ENCODE measurements at regions not wholly inside any gene's neighbourhood (a gene's known extent, or its start where the extent isn't known, plus 50 kb on each side); places are given as distances from the start of the nearest gene placed in this dataset.
"Not testable (repeated sequence)": the region's sequence is repeated elsewhere in the genome, so short reads cannot be mapped to it uniquely, and the experiment has no call there.

DNA sequence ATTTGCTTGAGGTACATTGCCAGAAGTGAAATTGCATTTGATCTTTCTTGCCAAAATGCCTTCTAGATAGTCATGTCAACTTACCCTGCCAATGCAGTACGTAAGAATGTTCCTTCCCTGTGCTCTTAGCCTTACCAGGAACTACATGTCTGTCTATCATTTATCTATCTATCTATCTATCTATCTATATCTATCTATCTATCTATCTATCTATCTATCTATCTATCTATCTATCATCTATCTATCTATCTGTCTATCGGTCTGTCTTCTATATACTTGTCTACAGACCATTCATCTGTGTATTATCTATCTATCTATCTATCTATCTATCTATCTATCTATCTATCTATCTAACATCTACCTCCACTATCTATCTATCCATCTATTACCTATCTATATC, 456.9 kb upstream of the MKI67 start:
- DNase-seq, result not testable (repeated sequence)

DNA sequence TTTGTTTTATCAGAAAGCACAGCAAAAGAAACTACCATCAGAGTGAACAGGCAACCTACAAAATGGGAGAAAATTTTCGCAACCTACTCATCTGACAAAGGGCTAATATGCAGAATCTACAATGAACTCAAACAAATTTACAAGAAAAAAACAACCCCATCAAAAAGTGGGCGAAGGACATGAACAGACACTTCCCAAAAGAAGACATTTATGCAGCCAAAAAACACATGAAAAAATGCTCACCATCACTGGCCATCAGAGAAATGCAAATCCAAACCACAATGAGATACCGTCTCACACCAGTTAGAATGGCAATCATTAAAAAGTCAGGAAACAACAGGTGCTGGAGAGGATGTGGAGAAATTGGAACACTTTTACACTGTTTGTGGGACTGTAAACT, 460.4 kb upstream of the MKI67 start:
- DNase-seq, result not testable (repeated sequence)

DNA sequence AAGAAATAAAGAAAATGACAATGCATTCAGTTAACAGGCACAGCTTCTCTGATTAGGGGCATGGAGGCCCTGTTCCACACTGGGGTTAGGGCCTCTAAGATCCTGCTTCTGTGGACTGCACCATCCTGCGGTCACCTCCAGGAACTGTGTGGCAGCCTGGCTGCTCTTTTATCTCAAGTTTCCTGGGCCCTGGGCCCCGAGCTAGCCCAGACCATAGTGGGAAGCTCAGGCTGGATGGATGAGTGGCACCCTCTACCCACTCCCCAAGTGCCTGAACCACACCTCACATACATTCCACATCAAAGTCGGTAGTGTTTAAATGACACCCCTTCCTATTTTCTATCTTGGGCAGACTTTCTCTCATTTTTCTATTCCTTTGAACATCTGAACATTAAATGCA, 461.5 kb upstream of the MKI67 start:
- no peak for DNase-seq

GRCh38 chr10:128588402-128588801, 462.2 kb upstream of the MKI67 start:
- DNase-seq, result no peak

DNA sequence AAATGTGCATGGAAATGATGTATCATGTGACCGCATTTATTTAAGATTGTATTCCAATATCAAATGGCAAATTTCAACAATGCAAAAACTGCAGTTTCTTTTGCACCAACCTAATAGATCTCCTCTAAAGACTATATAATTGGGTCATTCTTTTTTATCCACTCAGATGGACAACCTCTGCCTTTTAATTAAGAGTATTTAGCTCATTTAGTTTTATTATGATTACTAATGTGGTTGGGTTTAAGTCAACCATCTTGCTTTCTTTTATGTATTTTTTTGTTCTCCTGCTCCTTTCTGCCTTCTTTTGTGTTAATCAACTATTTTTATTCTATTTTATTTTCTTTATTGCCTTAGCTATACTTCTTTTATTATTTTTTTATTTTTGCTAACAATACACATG, 468.5 kb upstream of the MKI67 start:
- no peak for DNase-seq

DNA sequence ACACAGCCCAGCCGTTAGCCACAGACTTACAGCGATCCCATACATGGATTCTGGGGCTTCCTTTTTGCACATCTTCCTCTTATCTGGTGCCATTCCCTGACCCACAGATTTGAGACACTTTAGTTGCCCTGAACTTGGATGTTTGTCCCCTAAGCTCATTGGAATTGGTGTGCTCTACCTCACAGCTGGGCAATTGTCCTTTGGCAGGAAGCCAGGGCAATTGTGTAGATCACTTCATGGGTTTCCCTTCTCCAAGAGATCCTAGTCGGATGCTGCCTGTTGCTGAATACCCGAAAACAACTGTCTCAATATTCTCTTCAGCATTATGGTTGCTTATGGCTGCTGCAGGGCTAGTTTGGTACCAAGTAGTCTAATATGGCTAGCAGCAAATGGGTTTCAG, 470.7 kb upstream of the MKI67 start:
- DNase-seq, result no peak

GRCh38 chr10:128599030-128599429, 472.8 kb upstream of the MKI67 start:
- no peak for DNase-seq

DNA sequence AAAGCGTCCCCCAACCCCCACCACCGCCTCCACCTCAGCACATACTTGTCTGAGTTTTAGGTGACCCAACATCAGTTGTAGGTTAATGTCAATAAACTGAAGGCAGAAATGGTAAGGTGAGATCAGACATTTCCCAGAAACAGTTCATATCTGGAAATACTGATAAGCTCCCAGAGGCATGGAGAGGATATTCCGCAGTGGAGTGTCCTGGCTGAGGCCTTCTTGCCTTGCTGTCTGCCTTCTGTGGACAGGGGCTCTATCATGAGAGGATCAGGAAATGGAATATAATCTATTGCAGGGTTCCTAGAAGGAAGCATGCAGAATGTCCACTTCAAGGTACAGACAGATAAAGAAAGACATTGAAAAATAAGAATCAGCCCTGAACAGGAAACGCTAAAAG, 473.3 kb upstream of the MKI67 start:
- no peak for DNase-seq

GRCh38 chr10:128602183-128602582, 476.0 kb upstream of the MKI67 start:
- DNase-seq, result no peak

GRCh38 chr10:128604025-128604424, 477.8 kb upstream of the MKI67 start:
- DNase-seq, result no peak

DNA sequence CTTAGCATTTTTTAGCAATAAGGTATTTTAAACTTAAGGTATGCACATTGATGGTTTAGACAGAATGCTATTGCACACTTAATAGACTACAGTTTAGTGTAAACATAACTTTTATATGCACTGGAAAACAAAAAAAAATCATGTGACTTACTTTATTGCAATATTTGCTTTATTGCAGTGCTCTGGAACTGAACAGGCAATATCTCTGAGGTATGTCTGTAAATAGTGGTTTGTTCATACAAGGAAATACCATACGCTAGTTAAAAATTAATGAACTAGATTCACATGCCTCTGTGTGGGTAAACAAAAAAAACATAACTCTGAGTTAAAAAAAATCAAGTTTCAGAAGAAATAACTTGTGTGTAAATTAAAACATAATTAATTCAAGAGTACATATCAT, 479.0 kb upstream of the MKI67 start:
- no peak for DNase-seq

DNA sequence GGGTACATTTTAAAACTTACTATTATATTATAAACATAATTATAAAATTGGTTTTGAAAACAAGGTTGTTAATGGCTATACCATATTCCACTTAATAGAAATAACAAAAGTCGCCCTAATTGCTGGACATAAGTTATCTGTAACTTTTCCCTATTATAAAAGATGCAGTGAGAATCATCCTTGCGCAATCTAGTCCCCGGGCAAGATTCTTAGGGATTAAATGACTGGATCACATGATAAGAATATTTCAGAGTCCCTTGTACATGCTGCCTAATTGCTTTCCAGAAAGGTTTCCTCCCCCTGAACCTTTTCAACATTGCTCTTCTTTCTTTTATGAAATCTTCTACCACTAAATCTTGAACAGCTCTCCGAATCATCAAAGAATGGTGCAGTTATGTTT, 479.8 kb upstream of the MKI67 start:
- DNase-seq, result no peak

- no peak for DNase-seq
Measured at GRCh38 chr10:128608791-128609190, 482.6 kb upstream of the MKI67 start.

GRCh38 chr10:128609460-128609859, 483.2 kb upstream of the MKI67 start:
- no peak for DNase-seq

- no peak for DNase-seq
Measured at GRCh38 chr10:128610113-128610512, 483.9 kb upstream of the MKI67 start.

DNA sequence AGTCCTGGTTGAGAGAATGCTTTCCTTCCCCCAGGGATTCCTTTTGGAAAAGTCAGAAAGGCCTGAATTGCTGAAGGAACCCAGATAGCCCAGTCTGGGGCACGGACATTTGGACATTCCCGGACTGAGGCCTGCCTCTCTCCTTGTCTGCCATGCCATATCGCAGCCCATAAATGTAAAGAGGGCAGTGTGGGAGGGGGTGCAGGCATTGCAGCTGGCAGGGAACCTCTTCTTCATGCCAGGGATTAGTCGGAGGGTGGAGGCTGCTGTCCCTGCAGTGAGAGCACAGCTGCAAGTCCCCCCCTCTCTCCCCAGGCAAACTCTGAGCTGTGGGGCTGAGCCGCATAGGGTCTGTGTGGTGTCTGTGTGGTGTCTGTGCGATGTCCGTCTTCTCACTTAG, 486.0 kb upstream of the MKI67 start:
- DNase-seq, result no peak

- no peak for DNase-seq
Measured at GRCh38 chr10:128612631-128613030, 486.4 kb upstream of the MKI67 start.

- no peak for DNase-seq
Measured at GRCh38 chr10:128614016-128614605, 487.9 kb upstream of the MKI67 start.

DNA sequence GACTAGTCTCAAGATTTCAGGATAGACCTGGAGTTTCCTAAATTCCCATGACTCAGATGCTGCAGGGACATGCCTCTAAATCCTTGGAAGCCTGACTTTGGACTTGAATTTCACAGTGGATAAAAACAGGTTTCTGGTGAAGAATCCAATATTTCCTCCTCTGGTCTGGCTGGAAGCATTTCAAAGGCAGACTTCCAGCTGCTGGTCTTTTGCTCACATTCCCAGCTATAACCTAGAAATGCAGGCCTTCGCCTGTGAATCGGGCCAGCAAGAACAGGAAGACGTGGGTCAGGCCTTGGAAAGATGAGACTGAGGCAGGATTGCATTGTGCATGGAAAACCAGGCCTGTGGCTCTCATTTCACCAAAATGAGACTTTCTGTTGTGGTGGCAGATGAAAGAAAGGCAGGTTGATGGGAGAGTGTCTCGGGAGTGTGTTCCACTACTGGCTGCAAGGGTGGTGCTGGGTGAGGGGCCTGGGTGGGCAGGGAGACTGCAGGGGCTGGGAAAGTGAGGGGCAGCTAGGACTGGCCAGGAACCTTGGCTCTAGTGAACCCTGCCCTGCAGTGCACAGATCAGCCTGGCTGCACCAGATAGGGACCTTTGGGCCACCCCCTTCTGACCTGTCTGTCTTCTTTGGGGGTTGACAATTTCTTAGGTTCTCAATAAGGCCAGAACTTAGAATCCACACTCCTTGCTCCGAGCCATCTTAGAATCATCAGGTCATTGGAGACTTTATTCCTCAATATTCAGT, 488.8 kb upstream of the MKI67 start:
- DNase-seq, result no peak

- no peak for DNase-seq
Measured at GRCh38 chr10:128617532-128617931, 491.3 kb upstream of the MKI67 start.

GRCh38 chr10:128622706-128623105, 496.5 kb upstream of the MKI67 start:
- DNase-seq, result no peak

GRCh38 chr10:128623776-128624175, 497.6 kb upstream of the MKI67 start:
- DNase-seq, result no peak

DNA sequence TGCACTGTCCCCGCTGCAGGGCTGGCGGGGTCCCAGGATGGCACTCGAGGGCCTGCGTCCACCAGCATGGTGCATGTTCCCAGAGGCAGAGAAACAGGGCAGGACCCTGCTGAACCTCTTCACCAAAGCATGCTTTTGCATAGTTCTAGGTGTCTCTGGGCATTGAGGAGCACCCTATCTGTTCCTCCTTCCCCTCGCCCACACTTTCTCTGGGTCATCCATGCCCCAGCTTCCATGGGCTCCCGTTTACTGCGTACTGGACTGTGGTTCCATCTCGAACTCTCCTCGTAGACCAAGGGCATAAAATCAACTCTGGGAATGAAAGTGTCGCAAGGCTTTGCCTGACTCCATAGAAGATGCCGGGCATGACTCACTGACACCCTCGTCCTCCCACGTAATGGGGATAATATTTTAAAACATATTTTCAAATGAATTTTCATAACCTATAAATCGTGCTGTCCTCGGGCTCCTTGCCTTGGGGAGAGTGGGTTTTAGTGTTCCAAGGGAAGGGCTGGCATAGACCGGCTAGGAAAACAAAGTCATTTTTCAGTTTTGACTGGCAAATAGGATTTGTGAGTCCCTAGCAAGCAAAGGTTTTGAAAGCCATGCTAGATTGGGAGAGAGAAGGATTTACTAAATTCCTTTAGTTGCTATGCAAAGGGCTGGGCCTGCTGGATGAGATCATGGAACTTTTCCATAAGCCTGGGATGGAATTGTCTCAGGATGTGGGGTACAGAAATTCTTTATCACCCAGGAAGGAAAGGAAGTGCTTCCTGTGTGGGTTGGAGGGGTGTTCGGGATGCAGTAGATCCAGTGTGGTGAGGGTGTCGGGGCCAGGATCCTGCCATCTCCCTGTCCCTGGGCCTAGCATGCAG, 498.7 kb upstream of the MKI67 start:
- DNase-seq, result no peak

All from occipital lobe (tissue), 1 donor.